ENCODE measurements at regions not wholly inside any gene's neighbourhood (a gene's known extent, or its start where the extent isn't known, plus 50 kb on each side); places are given as distances from the start of the nearest gene placed in this dataset.

DNA sequence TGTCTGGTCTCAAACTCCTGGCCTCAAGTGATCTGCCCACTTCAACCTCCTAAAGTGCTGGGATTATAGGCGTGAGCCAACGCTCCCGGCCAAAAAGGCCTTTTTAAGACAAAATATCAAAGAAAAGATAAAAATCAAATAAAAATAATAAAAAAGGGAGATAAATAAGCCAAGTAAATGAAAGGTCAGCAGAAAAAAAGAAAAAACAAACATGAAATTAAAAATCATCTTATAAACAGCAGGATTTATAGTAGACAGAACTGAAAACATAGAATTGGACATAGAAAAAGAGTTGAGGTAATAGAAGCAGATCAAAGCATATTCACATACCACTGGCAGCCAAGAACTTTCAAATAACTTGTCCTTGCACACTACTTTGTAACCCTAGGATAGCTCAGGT lies 983.4 kb downstream of the ROBO2 start:
- TF ChIP-seq, protein P1, sequence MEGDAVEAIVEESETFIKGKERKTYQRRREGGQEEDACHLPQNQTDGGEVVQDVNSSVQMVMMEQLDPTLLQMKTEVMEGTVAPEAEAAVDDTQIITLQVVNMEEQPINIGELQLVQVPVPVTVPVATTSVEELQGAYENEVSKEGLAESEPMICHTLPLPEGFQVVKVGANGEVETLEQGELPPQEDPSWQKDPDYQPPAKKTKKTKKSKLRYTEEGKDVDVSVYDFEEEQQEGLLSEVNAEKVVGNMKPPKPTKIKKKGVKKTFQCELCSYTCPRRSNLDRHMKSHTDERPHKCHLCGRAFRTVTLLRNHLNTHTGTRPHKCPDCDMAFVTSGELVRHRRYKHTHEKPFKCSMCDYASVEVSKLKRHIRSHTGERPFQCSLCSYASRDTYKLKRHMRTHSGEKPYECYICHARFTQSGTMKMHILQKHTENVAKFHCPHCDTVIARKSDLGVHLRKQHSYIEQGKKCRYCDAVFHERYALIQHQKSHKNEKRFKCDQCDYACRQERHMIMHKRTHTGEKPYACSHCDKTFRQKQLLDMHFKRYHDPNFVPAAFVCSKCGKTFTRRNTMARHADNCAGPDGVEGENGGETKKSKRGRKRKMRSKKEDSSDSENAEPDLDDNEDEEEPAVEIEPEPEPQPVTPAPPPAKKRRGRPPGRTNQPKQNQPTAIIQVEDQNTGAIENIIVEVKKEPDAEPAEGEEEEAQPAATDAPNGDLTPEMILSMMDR (IDR thresholded peaks at IDR 0.05; ENCODE audit: insufficient read depth, low read length, poor library complexity, severe bottlenecking), result no peak
- TF ChIP-seq EZH2phosphoT487 (conservative IDR thresholded peaks at IDR 0.05; ENCODE audit: low read length), result no peak
